ENCODE measurements at regions not wholly inside any gene's neighbourhood (a gene's known extent, or its start where the extent isn't known, plus 50 kb on each side); places are given as distances from the start of the nearest gene placed in this dataset.

GRCh38 chr20:12763406-12763805, 245.4 kb upstream of the SPTLC3 start:
- H3K27me3 Mint-ChIP-seq (ENCODE audit: low read depth), result no peaks in the 10 kb centered on the region
- Histone ChIP-seq H2BK20ac (ENCODE audit: low read depth, low read length, poor library complexity, severe bottlenecking) (no peak overlapping the region), H4K8ac (replicated peaks; ENCODE audit: insufficient read length, low read depth, low read length) (no peak overlapping the region), H3K27ac (ENCODE audit: insufficient read length, low read depth, low read length) (peak overlapping the region; percentile 35), H2BK120ac (ENCODE audit: low read depth, low read length, poor library complexity, severe bottlenecking) (no peak overlapping the region), H3K4ac (ENCODE audit: low read depth, low read length) (no peak overlapping the region), H3K23me2 (ENCODE audit: insufficient read length, low read depth, low read length, poor library complexity, severe bottlenecking) (no peaks in the 10 kb centered on the region), H2AFZ (ENCODE audit: low read length) (no peak overlapping the region), H3K4me1 (ENCODE audit: insufficient read depth, low read length) (peaks cover 8% of the 10 kb centered on the region; the same call in 1 of the 2 replicates), H2BK15ac (ENCODE audit: low read depth, low read length) (no peak overlapping the region), H2BK5ac (ENCODE audit: insufficient read length, low read length) (no peak overlapping the region), H3K4me2 (ENCODE audit: insufficient read depth, insufficient read length, low read length) (no peak overlapping the region), H3K14ac (ENCODE audit: insufficient read depth, low read length) (no peak overlapping the region), H4K91ac (ENCODE audit: insufficient read length, low read depth, low read length) (no peak overlapping the region), H3K23ac (ENCODE audit: insufficient read length, low read depth, low read length) (no peak overlapping the region), H3K27me3 (ENCODE audit: insufficient read depth, low read length) (no peaks in the 10 kb centered on the region), H3K79me1 (ENCODE audit: insufficient read depth, low read depth, low read length, poor library complexity, severe bottlenecking) (no peaks in the 10 kb centered on the region), H4K5ac (ENCODE audit: insufficient read length, low read depth, low read length) (no peak overlapping the region), H2AK5ac (ENCODE audit: insufficient read length, low read length) (no peak overlapping the region), H3T11ph (ENCODE audit: low read length) (no peak overlapping the region), H3K18ac (ENCODE audit: insufficient read length, low read depth, low read length) (no peak overlapping the region), H4K20me1 (ENCODE audit: control insufficient read depth, insufficient read depth, insufficient read length) (no peaks in the 10 kb centered on the region), H3K79me2 (ENCODE audit: insufficient read depth, low read length) (no peaks in the 10 kb centered on the region), H3K9me3 (ENCODE audit: control insufficient read depth, low read depth, low read length) (no peaks in the 10 kb centered on the region), H2BK12ac (ENCODE audit: insufficient read length, low read depth, low read length) (no peak overlapping the region), H3K56ac (ENCODE audit: insufficient read length, low read depth, low read length) (no peak overlapping the region), H3K9ac (ENCODE audit: extremely low read depth, insufficient read length, low read length) (no peak overlapping the region)
- no peak for DNase-seq
- peaks cover 47 to 59% of the 10 kb centered on the region in 2 experiments for H3K4me1 Mint-ChIP-seq
- H3K4me3 Mint-ChIP-seq, result no peak overlapping the region
- 0 out of 7 replicates have a peak overlapping the region, but pooled peaks of 2 of the 3 experiments have one; percentile 19 to 90 for H3K27ac Mint-ChIP-seq
- TF ChIP-seq CTCF (conservative IDR thresholded peaks at IDR 0.05), result no peak
- no peaks in the 10 kb centered on the region for H3K9me3 Mint-ChIP-seq
- no CpG with 5 or more reads among the region's 1 CpG for WGBS (ENCODE audit: extremely low coverage, insufficient read length, low lambda C conversion rate)
- peaks cover 0 to 4% (median 0%) of the 10 kb centered on the region in 3 experiments; a peak in 3 of 7 replicates for H3K36me3 Mint-ChIP-seq (ENCODE audit: insufficient read depth in 1 of 3, low read depth in 3 of 3)
